ENCODE measurements at regions not wholly inside any gene's neighbourhood (a gene's known extent, or its start where the extent isn't known, plus 50 kb on each side); places are given as distances from the start of the nearest gene placed in this dataset.
"Not testable (repeated sequence)": the region's sequence is repeated elsewhere in the genome, so short reads cannot be mapped to it uniquely, and the experiment has no call there.

DNA sequence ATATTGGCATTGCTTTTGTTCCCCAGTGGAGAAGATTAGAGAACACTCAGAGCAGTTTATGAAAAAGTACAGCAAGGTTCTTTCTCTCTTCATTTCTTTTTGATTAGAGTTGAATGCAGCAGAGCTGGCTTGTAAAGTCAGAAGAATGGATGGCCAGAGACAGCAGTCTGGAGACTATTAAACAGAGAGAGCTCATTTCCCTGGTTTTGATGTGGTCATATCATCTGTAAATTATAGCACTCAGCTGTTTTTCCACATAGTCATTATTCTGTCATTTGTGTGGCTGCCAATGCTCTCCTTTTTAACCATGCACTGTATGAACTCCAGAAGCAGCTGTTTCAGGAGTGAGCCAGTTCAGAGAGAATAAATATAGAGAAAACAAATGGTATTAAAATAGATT lies 177.4 kb upstream of the CRBN start:
- DNase-seq (ENCODE audit: low read depth) = no peak
- TF ChIP-seq, protein P1, sequence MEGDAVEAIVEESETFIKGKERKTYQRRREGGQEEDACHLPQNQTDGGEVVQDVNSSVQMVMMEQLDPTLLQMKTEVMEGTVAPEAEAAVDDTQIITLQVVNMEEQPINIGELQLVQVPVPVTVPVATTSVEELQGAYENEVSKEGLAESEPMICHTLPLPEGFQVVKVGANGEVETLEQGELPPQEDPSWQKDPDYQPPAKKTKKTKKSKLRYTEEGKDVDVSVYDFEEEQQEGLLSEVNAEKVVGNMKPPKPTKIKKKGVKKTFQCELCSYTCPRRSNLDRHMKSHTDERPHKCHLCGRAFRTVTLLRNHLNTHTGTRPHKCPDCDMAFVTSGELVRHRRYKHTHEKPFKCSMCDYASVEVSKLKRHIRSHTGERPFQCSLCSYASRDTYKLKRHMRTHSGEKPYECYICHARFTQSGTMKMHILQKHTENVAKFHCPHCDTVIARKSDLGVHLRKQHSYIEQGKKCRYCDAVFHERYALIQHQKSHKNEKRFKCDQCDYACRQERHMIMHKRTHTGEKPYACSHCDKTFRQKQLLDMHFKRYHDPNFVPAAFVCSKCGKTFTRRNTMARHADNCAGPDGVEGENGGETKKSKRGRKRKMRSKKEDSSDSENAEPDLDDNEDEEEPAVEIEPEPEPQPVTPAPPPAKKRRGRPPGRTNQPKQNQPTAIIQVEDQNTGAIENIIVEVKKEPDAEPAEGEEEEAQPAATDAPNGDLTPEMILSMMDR (IDR thresholded peaks at IDR 0.05; ENCODE audit: control insufficient read depth, insufficient read depth, low read depth, low read length, missing control alignments) = no peak

GRCh38 chr3:3355442-3355841 lies 176.0 kb upstream of the CRBN start:
- TF ChIP-seq, protein P1 (IDR thresholded peaks at IDR 0.05; ENCODE audit: control insufficient read depth, insufficient read depth, low read depth, low read length, missing control alignments) = no peak
- no peak overlapping the region for H3K4me3 ChIP-seq (ENCODE audit: control insufficient read depth, low read depth, low read length)
- DNase-seq (ENCODE audit: low read depth) = no peak

More for the DNA sequence above, 177.4 kb upstream of the CRBN start:
- H3K4me3 ChIP-seq (ENCODE audit: control insufficient read depth, low read depth, low read length) = no peak overlapping the region

DNA sequence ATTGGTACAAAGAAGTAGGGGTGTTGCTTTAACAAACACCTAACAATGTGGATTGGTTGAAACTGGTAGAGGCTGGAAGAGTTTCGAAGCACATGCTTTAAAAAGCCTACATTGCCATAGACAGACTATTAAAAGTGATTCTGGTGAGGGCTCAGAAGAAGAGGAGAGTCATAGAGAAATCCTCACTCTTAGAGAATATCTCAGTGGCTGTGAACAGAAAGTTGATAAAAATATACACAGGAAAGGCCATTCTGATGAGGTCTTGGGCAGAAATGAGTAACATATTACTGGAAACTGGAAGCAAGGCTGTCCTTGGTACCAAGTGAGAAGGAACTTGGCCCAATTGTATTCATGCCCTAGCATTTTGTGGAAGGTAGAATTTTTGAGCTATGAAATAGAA lies 173.7 kb upstream of the CRBN start:
- no peak for DNase-seq (ENCODE audit: low read depth)
- H3K4me3 ChIP-seq (ENCODE audit: control insufficient read depth, low read depth, low read length) = no peak overlapping the region
- TF ChIP-seq, protein P1 (IDR thresholded peaks at IDR 0.05; ENCODE audit: control insufficient read depth, insufficient read depth, low read depth, low read length, missing control alignments) = no peak

DNA sequence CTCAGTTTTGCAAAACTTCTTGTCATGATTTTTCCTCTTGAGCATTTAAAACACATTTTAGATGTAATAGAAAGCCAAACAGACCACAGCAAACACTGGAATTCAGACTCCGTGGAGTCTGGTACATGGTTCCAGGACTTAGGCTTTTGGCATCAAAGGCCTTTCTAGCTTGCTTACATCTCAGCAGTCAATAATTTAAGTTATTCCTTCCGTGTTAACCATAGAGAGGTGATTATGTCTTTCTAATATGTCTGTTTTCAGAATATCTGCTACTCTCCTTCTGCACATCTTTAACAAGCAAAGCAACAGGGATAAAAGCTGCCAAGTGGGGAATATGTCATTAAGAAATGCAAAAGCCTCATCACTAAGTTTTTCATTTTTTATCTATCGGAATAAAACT lies 171.7 kb upstream of the CRBN start:
- no peak overlapping the region for H3K4me3 ChIP-seq (ENCODE audit: control insufficient read depth, low read depth, low read length)
- DNase-seq (ENCODE audit: low read depth) = no peak
- TF ChIP-seq, protein P1 (IDR thresholded peaks at IDR 0.05; ENCODE audit: control insufficient read depth, insufficient read depth, low read depth, low read length, missing control alignments) = no peak

DNA sequence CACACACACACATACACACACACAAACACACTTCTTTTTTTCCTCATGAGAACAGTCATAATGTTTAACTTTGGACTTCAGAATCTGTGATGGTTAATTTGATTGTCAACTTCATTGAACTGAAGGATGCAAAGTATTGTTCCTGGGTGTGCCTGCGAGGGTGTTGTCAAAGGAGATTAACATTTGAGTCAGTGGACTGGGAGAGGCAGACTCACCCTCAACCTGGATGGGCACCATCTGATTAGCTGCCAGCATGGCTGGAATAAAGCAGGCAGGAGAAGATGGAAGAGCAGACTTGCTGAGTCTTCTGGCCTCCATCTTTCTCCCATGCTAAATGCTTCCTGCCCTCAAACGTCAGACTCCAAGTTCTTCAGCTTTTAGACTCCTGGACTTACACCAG lies 167.6 kb upstream of the CRBN start:
- not testable (repeated sequence) for DNase-seq (ENCODE audit: low read depth); H3K4me3 ChIP-seq (ENCODE audit: control insufficient read depth, low read depth, low read length)

- TF ChIP-seq, protein P1 (IDR thresholded peaks at IDR 0.05; ENCODE audit: control insufficient read depth, insufficient read depth, low read depth, low read length, missing control alignments) = no peak
- DNase-seq (ENCODE audit: low read depth) = no peak
- H3K4me3 ChIP-seq (ENCODE audit: control insufficient read depth, low read depth, low read length) = no peak overlapping the region
Measured at GRCh38 chr3:3346556-3346955, 167.1 kb upstream of the CRBN start.

GRCh38 chr3:3342141-3342540 lies 162.7 kb upstream of the CRBN start:
- DNase-seq (ENCODE audit: low read depth) = no peak
- TF ChIP-seq, protein P1 (IDR thresholded peaks at IDR 0.05; ENCODE audit: control insufficient read depth, insufficient read depth, low read depth, low read length, missing control alignments) = no peak
- no peak overlapping the region for H3K4me3 ChIP-seq (ENCODE audit: control insufficient read depth, low read depth, low read length)
